Nephron (organoid): ENCODE measurements at regions not wholly inside any gene's neighbourhood (a gene's known extent, or its start where the extent isn't known, plus 50 kb on each side); places are given as distances from the start of the nearest gene placed in this dataset.
A peak's percentile ranks its signal among the peaks of the same experiment; 100 is the strongest.

Experiments
- H3K27ac Mint-ChIP-seq, 3 experiments: 2 replicates each; pipeline ENCODE4 v1.8.0; 2020; ENCODE audit warnings: mixed read lengths in 3 of 3, mild to moderate bottlenecking in 2 of 3, moderate library complexity in 1 of 3
- H3K27me3 Mint-ChIP-seq: 2 replicates; pipeline ENCODE4 v1.8.0; 2021; ENCODE audit warnings: low read depth, mild to moderate bottlenecking, moderate library complexity, mixed read lengths
- H3K36me3 Mint-ChIP-seq: 2 replicates; pipeline ENCODE4 v1.8.0; 2020; ENCODE audit warnings: low read depth, mixed read lengths
- H3K4me1 Mint-ChIP-seq: 2 replicates; pipeline ENCODE4 v1.8.0; 2020; ENCODE audit warnings: mixed read lengths
- H3K4me3 Mint-ChIP-seq, 3 experiments: 2 replicates each; pipeline ENCODE4 v1.8.0; 2020; ENCODE audit warnings: mild to moderate bottlenecking in 3 of 3, mixed read lengths in 3 of 3, moderate library complexity in 2 of 3
- H3K9me3 Mint-ChIP-seq: 2 replicates; pipeline ENCODE4 v1.8.0; 2020; ENCODE audit warnings: mixed read lengths
- CTCF ChIP-seq, 3 experiments: fragments of 200-600 bp; sonication (generic); IDR thresholded peaks; one replicate each; pipeline ENCODE4 v1.5.0; 2021; ENCODE audit warnings: antibody characterized with exemption in 3 of 3; ENCODE audit not compliant: unreplicated experiment in 3 of 3

GRCh38 chr12:91654087-91654486 lies 471.5 kb upstream of the DCN start:
- H3K4me3 Mint-ChIP-seq = no peak overlapping the region
- no peak for TF ChIP-seq CTCF (IDR thresholded peaks at IDR 0.05; ENCODE audit: unreplicated experiment in 3 of 3)
- H3K9me3 Mint-ChIP-seq = peaks cover 7% of the 10 kb centered on the region
- H3K27me3 Mint-ChIP-seq = no peaks in the 10 kb centered on the region
- H3K4me1 Mint-ChIP-seq = peaks cover 51% of the 10 kb centered on the region
- no peak overlapping the region for H3K27ac Mint-ChIP-seq
- H3K36me3 Mint-ChIP-seq = no peaks in the 10 kb centered on the region

- H3K36me3 Mint-ChIP-seq = no peaks in the 10 kb centered on the region
- no peak for TF ChIP-seq CTCF (IDR thresholded peaks at IDR 0.05; ENCODE audit: unreplicated experiment in 3 of 3)
- H3K27ac Mint-ChIP-seq = peak overlapping the region in 2 of 3 experiments; percentile 18 to 40
- peaks cover 7% of the 10 kb centered on the region for H3K9me3 Mint-ChIP-seq
- H3K4me1 Mint-ChIP-seq = peaks cover 36% of the 10 kb centered on the region
- no peaks in the 10 kb centered on the region for H3K27me3 Mint-ChIP-seq
- no peak overlapping the region for H3K4me3 Mint-ChIP-seq
Measured at GRCh38 chr12:91651728-91652127, 469.1 kb upstream of the DCN start.

- no peaks in the 10 kb centered on the region for H3K36me3 Mint-ChIP-seq
- H3K9me3 Mint-ChIP-seq = no peaks in the 10 kb centered on the region
- TF ChIP-seq CTCF (IDR thresholded peaks at IDR 0.05; ENCODE audit: unreplicated experiment in 3 of 3) = no peak
- peaks cover 9% of the 10 kb centered on the region for H3K4me1 Mint-ChIP-seq
- H3K27ac Mint-ChIP-seq = no peak overlapping the region
- H3K27me3 Mint-ChIP-seq = no peaks in the 10 kb centered on the region
- H3K4me3 Mint-ChIP-seq = no peak overlapping the region
Measured at GRCh38 chr12:91643763-91644162, 461.1 kb upstream of the DCN start.

- no peaks in the 10 kb centered on the region for H3K27me3 Mint-ChIP-seq
Measured at GRCh38 chr12:91640021-91640420, 457.4 kb upstream of the DCN start.

GRCh38 chr12:91639327-91639726 lies 456.7 kb upstream of the DCN start:
- H3K27ac Mint-ChIP-seq = no peak overlapping the region
- no peaks in the 10 kb centered on the region for H3K36me3 Mint-ChIP-seq
- H3K27me3 Mint-ChIP-seq = no peaks in the 10 kb centered on the region
- no peak overlapping the region for H3K4me3 Mint-ChIP-seq
- TF ChIP-seq CTCF (IDR thresholded peaks at IDR 0.05; ENCODE audit: unreplicated experiment in 3 of 3) = no peak
- peaks cover 5% of the 10 kb centered on the region for H3K4me1 Mint-ChIP-seq
- H3K9me3 Mint-ChIP-seq = peaks cover 5% of the 10 kb centered on the region

More at GRCh38 chr12:91640021-91640420, 457.4 kb upstream of the DCN start:
- no peak for TF ChIP-seq CTCF (IDR thresholded peaks at IDR 0.05; ENCODE audit: unreplicated experiment in 3 of 3)
- H3K4me1 Mint-ChIP-seq = peaks cover 5% of the 10 kb centered on the region
- H3K9me3 Mint-ChIP-seq = peaks cover under 1% of the 10 kb centered on the region
- H3K36me3 Mint-ChIP-seq = no peaks in the 10 kb centered on the region
- H3K27ac Mint-ChIP-seq = no peak overlapping the region
- no peak overlapping the region for H3K4me3 Mint-ChIP-seq

GRCh38 chr12:91637789-91638624 lies 455.4 kb upstream of the DCN start:
- Mint-ChIP-seq H3K27me3 (no peaks in the 10 kb centered on the region), H3K36me3 (no peaks in the 10 kb centered on the region), H3K4me1 (peaks cover 5% of the 10 kb centered on the region), H3K4me3 (no peak overlapping the region), H3K27ac (no peak overlapping the region), H3K9me3 (peaks cover 5% of the 10 kb centered on the region)
- no peak for TF ChIP-seq CTCF (IDR thresholded peaks at IDR 0.05; ENCODE audit: unreplicated experiment in 3 of 3)
